ENCODE measurements at regions not wholly inside any gene's neighbourhood (a gene's known extent, or its start where the extent isn't known, plus 50 kb on each side); places are given as distances from the start of the nearest gene placed in this dataset.
"Not testable (repeated sequence)": the region's sequence is repeated elsewhere in the genome, so short reads cannot be mapped to it uniquely, and the experiment has no call there.

DNA sequence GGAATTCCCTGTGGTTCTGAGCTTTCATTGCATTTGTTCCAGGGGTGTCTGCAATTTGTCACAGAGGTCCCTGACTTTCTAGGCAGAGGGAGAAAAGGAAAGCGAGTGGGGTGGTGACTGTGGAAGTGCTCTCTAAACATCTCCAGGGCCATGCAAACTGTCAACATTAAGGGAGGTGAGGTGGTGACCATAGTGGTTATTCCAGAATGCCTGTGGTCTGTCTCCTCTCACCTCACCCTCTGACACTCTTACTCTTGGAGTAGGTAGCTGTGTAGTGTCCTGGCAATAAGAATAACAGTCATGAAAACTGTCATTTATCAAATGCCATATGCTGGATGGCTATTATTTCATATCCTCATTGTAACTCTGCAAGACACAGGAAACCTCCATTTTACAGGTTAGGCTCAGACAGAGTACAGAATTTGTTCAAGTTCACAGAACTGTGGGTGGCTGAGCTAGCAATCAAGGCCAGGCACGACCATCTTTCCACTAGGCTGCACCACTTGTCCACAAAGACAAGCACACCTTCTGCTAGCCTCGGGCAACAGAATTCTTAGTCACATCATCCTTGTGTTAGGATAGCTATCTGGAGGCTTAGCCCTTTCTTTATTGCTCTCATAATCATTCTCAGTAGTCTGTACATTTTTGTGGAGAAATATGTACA lies 179.4 kb downstream of the CD47 start:
- Histone ChIP-seq H3K4me3 (ENCODE audit: low read depth in 1 of 2, low read length in 2 of 2) (no peak overlapping the region), H3K27ac (ENCODE audit: low read length) (no peak overlapping the region), H3K27me3 (ENCODE audit: low read depth, low read length) (no peaks in the 10 kb centered on the region), H3K9me3 (ENCODE audit: control insufficient read depth in 1 of 2, low read length in 2 of 2) (no peaks in the 10 kb centered on the region), H3K4me1 (ENCODE audit: control insufficient read depth in 1 of 2, insufficient read depth in 2 of 2, low read length in 2 of 2) (peaks cover 0 to 6% of the 10 kb centered on the region in 2 donors), H3K36me3 (ENCODE audit: control insufficient read depth in 1 of 2, insufficient read depth in 2 of 2, low read length in 2 of 2) (no peaks in the 10 kb centered on the region)

DNA sequence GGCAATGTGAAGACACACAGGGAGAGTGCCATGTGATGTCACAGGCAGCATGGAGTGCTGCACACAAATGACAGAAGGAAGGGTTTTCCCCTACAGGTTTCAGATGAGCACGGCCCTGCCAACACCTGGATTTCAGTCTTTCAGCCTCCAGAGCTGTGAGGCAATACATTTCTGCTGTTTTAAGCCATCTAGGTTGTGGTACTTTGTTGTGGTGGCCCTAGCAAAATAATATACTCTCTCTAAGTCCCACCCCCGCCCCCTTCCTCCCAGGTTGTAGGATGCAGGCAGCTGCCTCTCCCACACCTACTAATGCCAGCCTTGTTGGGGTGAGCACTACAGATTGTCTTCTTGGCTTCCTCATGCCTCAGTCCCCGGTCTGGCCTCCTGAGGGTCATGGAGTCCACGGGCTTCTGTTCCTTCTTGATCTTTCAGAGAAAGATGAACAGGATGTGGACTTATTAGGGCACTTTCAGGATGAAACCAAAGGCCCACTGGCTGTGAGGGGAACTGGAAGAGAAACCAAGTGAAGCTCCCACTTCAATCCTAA lies 180.0 kb downstream of the CD47 start:
- no peak overlapping the region for H3K27ac ChIP-seq (ENCODE audit: low read length)
- H3K4me3 ChIP-seq (ENCODE audit: low read depth in 1 of 2, low read length in 2 of 2) = no peak overlapping the region
- H3K9me3 ChIP-seq (ENCODE audit: control insufficient read depth in 1 of 2, low read length in 2 of 2) = no peaks in the 10 kb centered on the region
- H3K27me3 ChIP-seq (ENCODE audit: low read depth, low read length) = no peaks in the 10 kb centered on the region
- peaks cover 0 to 6% of the 10 kb centered on the region in 2 donors for H3K4me1 ChIP-seq (ENCODE audit: control insufficient read depth in 1 of 2, insufficient read depth in 2 of 2, low read length in 2 of 2)
- H3K36me3 ChIP-seq (ENCODE audit: control insufficient read depth in 1 of 2, insufficient read depth in 2 of 2, low read length in 2 of 2) = no peaks in the 10 kb centered on the region

DNA sequence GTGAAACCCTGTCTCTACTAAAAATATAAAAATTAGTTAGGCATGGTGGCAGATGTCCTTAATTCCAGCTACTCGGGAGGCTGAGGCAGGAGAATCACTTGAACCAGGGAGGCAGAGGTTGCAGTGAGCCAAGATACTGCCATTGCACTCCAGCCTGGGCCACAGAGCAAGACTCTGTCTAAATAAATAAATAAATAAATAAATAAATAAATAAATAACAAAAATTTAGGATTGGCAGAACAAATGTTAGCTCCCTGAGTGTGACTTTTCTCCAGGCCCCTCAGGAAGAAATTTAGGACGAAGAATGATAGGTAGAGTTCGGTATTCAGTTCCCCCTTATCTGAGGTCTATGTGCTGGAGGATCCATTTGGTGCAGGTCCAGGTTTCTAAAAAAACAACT lies 181.2 kb downstream of the CD47 start:
- H3K4me1 ChIP-seq (ENCODE audit: control insufficient read depth in 1 of 2, insufficient read depth in 2 of 2, low read length in 2 of 2); H3K4me3 ChIP-seq (ENCODE audit: low read depth in 1 of 2, low read length in 2 of 2); H3K9me3 ChIP-seq (ENCODE audit: control insufficient read depth in 1 of 2, low read length in 2 of 2); H3K36me3 ChIP-seq (ENCODE audit: control insufficient read depth in 1 of 2, insufficient read depth in 2 of 2, low read length in 2 of 2); H3K27ac ChIP-seq (ENCODE audit: low read length); H3K27me3 ChIP-seq (ENCODE audit: low read depth, low read length): not testable (repeated sequence)

DNA sequence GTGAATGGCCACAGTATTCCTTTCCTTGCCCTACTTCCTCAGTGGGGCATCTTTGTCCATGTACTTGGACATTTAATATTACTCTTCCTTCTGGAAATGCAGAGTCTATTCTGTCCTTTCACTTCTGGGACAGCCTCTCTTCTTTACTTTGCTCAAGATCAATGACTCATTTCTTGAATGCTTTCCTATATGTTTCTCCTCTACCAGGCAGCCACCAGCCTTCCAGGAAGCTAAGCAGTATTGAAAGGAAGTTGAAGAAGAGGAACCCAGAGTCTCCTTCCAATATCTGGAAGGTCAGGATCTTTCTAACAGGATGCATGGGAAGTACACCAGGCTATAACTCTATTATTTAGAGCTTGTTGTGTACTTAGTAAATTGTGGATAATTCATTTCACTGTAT lies 182.8 kb downstream of the CD47 start:
- Histone ChIP-seq H3K27ac (ENCODE audit: low read length) (no peak overlapping the region), H3K4me1 (ENCODE audit: control insufficient read depth in 1 of 2, insufficient read depth in 2 of 2, low read length in 2 of 2) (peaks cover 0 to 6% of the 10 kb centered on the region in 2 donors), H3K36me3 (ENCODE audit: control insufficient read depth in 1 of 2, insufficient read depth in 2 of 2, low read length in 2 of 2) (no peaks in the 10 kb centered on the region), H3K27me3 (ENCODE audit: low read depth, low read length) (no peaks in the 10 kb centered on the region), H3K4me3 (ENCODE audit: low read depth in 1 of 2, low read length in 2 of 2) (no peak overlapping the region), H3K9me3 (ENCODE audit: control insufficient read depth in 1 of 2, low read length in 2 of 2) (no peaks in the 10 kb centered on the region)

DNA sequence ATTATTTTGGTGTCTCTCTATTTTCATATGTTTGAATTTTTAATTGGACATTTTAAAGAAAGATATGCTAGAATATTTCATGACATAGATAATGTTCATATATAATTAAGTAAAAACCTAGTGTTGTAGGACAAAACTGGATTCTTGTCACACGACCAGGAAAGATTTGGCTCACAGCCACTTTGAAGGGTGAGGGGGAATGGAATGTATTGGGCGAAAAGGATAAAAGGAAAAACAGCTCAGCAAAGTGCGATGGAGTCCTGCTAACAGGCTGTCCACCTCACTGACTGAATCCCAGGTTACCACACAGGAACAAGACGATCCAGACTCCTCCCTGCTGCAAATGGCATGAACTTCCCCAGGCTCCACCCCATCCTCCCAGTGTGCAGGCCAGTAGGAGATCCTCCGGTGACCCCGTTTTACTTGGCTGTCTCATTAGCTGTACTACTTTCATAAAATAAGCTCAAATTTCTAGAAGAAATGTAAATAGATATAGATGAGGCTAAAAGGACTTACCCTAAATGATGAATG lies 186.2 kb downstream of the CD47 start:
- H3K27ac ChIP-seq (ENCODE audit: low read length) = no peak overlapping the region
- no peaks in the 10 kb centered on the region for H3K9me3 ChIP-seq (ENCODE audit: control insufficient read depth in 1 of 2, low read length in 2 of 2)
- H3K4me1 ChIP-seq (ENCODE audit: control insufficient read depth in 1 of 2, insufficient read depth in 2 of 2, low read length in 2 of 2) = no peaks in the 10 kb centered on the region
- no peaks in the 10 kb centered on the region for H3K27me3 ChIP-seq (ENCODE audit: low read depth, low read length)
- H3K4me3 ChIP-seq (ENCODE audit: low read depth in 1 of 2, low read length in 2 of 2) = no peak overlapping the region
- no peaks in the 10 kb centered on the region for H3K36me3 ChIP-seq (ENCODE audit: control insufficient read depth in 1 of 2, insufficient read depth in 2 of 2, low read length in 2 of 2)

DNA sequence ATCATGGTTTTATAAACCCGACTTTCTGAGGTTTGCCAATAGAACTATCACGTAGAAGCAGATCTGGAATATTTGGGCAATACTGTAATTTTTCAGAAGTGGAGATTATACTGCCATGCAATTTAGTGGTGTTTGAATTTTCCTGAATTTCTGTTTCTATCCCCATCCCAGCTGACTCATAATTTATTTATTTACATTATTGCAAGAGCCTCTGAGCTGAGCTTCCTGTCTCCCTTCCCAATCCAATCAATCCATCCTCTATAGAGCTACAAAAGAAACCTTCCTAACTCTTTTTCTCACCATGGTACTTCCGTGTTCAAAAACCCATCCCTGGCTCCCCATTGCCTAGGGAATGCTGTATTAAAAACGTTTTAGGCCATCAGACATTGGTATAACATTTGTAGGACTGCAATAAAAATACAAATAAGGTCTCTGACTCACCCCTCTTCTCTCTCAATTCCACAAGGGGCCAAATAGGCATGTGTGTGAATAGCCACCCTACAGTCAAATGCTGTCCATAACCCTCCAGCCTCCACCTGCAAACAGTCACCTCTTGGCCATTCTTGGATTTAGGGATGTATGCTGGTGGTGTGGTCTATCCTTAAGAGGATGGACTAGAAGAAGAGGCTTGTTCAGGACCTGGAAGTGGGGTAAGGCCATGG lies 190.7 kb downstream of the CD47 start:
- Histone ChIP-seq H3K9me3 (ENCODE audit: control insufficient read depth in 1 of 2, low read length in 2 of 2) (no peaks in the 10 kb centered on the region), H3K4me1 (ENCODE audit: control insufficient read depth in 1 of 2, insufficient read depth in 2 of 2, low read length in 2 of 2) (no peaks in the 10 kb centered on the region), H3K27ac (ENCODE audit: low read length) (no peak overlapping the region), H3K36me3 (ENCODE audit: control insufficient read depth in 1 of 2, insufficient read depth in 2 of 2, low read length in 2 of 2) (no peaks in the 10 kb centered on the region), H3K27me3 (ENCODE audit: low read depth, low read length) (no peaks in the 10 kb centered on the region), H3K4me3 (ENCODE audit: low read depth in 1 of 2, low read length in 2 of 2) (no peak overlapping the region)

DNA sequence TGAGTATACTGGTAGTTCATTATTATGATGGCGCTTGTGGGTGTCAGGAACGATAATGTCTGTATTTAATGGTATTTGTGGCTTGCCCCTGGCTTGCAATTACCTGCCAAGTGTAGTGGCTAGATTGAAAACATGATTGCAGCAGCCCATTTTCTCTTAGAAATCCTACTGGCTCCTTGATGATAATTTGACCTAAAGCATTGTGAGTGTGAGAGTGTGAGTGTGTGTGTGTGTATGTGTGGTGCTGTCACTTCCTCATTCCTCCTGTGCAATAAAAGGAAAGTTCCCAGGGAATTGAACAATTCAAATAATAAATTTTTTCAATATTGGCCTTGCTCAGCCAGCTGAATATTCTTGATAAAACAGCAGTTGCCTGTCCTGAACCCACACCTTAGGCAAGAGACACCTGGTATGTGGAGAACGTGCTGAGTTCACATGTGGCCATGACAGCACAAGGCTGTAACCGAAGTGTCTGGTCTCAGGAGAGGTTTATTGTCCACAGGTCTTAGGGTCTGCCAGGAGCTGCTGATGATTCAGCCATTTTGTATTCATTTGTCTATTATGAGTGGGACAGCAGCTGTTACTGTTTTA lies 193.3 kb downstream of the CD47 start:
- no peak overlapping the region for H3K4me3 ChIP-seq (ENCODE audit: low read depth in 1 of 2, low read length in 2 of 2)
- H3K27ac ChIP-seq (ENCODE audit: low read length) = no peak overlapping the region
- H3K36me3 ChIP-seq (ENCODE audit: control insufficient read depth in 1 of 2, insufficient read depth in 2 of 2, low read length in 2 of 2) = no peaks in the 10 kb centered on the region
- no peaks in the 10 kb centered on the region for H3K27me3 ChIP-seq (ENCODE audit: low read depth, low read length)
- H3K9me3 ChIP-seq (ENCODE audit: control insufficient read depth in 1 of 2, low read length in 2 of 2) = no peaks in the 10 kb centered on the region
- H3K4me1 ChIP-seq (ENCODE audit: control insufficient read depth in 1 of 2, insufficient read depth in 2 of 2, low read length in 2 of 2) = no peaks in the 10 kb centered on the region

DNA sequence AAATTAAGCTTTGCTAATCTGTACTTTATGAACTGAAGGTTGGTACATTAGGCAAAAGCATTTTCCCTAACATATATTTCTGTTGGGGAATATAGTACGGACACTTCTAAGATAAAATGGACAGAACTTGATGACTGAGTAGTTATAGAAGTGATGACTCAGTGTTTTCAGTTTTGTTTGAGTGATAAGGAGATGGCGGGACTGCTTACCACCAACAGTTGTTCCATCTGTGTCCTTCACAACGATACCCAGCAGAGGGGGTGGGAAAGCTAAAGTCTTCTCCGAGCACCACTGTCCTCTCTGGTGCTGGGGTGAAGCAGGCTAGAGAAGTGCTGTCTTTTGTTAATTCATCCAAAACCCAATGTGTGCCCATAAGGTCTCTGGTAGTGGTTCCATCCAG lies 195.8 kb downstream of the CD47 start:
- Histone ChIP-seq H3K27ac (ENCODE audit: low read length) (no peak overlapping the region), H3K27me3 (ENCODE audit: low read depth, low read length) (no peaks in the 10 kb centered on the region), H3K4me3 (ENCODE audit: low read depth in 1 of 2, low read length in 2 of 2) (no peak overlapping the region), H3K4me1 (ENCODE audit: control insufficient read depth in 1 of 2, insufficient read depth in 2 of 2, low read length in 2 of 2) (no peaks in the 10 kb centered on the region), H3K9me3 (ENCODE audit: control insufficient read depth in 1 of 2, low read length in 2 of 2) (no peaks in the 10 kb centered on the region), H3K36me3 (ENCODE audit: control insufficient read depth in 1 of 2, insufficient read depth in 2 of 2, low read length in 2 of 2) (no peaks in the 10 kb centered on the region)

DNA sequence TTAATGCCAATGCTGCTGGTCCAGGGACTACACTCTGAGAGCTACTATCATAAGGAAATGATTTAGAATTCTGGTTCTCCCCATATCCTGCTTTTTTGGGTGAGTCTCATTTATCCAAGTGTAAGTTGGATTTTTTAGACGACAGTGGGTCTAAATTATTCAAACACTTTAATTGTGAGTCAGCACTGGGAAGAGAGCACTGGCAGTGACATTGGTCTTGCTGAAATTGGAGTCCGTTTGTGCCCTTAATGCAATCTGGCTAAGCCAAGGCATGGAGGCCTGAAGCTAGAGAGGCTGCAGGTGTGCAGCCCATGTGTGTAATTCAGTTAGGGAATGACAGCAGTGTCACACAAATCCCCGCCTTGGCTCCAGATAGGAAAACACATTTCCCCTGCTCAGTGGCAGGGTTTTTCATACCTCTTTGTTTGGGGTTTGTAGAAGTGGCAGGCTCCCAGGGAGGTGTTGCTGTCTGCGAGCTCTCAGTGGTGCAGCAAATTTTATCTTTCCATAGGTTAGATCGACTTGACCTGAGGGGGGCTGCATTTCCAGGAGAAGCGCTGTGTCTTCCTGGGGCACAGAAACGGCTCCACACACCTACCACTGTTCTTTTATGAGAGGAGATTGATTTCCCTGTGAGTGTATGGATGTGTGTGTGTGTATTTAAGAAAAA lies 197.7 kb downstream of the CD47 start:
- Histone ChIP-seq H3K36me3 (ENCODE audit: control insufficient read depth in 1 of 2, insufficient read depth in 2 of 2, low read length in 2 of 2) (no peaks in the 10 kb centered on the region), H3K27ac (ENCODE audit: low read length) (no peak overlapping the region), H3K27me3 (ENCODE audit: low read depth, low read length) (no peaks in the 10 kb centered on the region), H3K4me3 (ENCODE audit: low read depth in 1 of 2, low read length in 2 of 2) (no peak overlapping the region), H3K4me1 (ENCODE audit: control insufficient read depth in 1 of 2, insufficient read depth in 2 of 2, low read length in 2 of 2) (no peaks in the 10 kb centered on the region), H3K9me3 (ENCODE audit: control insufficient read depth in 1 of 2, low read length in 2 of 2) (peaks cover 0 to 2% of the 10 kb centered on the region in 2 donors)

DNA sequence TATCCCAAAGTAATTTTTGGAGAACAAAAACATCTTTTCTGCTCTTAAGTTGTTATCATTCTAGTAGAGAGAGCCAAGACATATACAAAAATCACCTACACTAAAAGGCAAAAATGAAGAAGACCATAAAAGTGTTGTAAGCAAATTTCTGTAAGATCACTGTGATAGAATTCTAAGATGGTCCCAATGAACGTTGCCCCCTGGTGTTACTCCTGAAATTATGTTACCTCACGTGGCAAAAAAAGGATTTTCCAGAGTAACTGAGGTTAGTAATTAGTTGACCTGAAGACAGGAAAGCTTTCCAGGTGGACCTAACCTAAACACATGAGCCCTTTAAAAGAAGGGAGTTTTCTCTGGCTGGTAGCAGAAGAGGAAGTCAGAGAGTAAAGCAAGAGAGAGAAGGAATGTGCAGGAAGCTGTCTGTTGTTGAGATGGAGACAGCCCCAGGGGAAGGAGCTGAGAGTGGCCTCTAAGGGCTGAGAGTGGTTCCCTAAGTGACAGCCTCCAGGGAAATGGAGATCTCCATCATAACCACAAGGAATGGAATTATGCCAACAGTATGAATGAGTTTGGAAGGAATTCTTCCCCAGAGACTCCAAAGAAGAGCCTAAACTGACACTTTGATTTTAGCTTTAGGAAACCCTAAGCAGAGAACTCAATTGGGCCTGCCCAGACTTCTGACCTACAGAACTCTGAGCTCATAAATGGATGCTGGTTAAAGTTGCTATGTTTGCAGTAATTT lies 205.9 kb downstream of the CD47 start:
- H3K36me3 ChIP-seq (ENCODE audit: control insufficient read depth in 1 of 2, insufficient read depth in 2 of 2, low read length in 2 of 2) = no peaks in the 10 kb centered on the region
- no peaks in the 10 kb centered on the region for H3K27me3 ChIP-seq (ENCODE audit: low read depth, low read length)
- no peak overlapping the region for H3K27ac ChIP-seq (ENCODE audit: low read length)
- H3K9me3 ChIP-seq (ENCODE audit: control insufficient read depth in 1 of 2, low read length in 2 of 2) = peaks cover 0 to 2% of the 10 kb centered on the region in 2 donors
- no peak overlapping the region for H3K4me3 ChIP-seq (ENCODE audit: low read depth in 1 of 2, low read length in 2 of 2)
- H3K4me1 ChIP-seq (ENCODE audit: control insufficient read depth in 1 of 2, insufficient read depth in 2 of 2, low read length in 2 of 2) = peaks cover 0 to 17% of the 10 kb centered on the region in 2 donors

Data from muscle layer of duodenum (tissue), 2 donors.